Endothelial cell of umbilical vein (primary cell): ENCODE measurements at regions not wholly inside any gene's neighbourhood (a gene's known extent, or its start where the extent isn't known, plus 50 kb on each side); places are given as distances from the start of the nearest gene placed in this dataset.

Experiments
- BruUV-seq: library from RNA; stranded (reverse); fragments of 400-500 nt; replicated peaks from 2 replicates; lab custom pipeline; 2021; lab: Mats Ljungman, UMichigan
- CTCF ChIA-PET: fragments of 300-600, 350-600 bp; sonication (Branson Sonifier 250); formaldehyde crosslinking; loops from one replicate; lab custom pipeline; 2021; ENCODE audit warnings: antibody characterized with exemption, inconsistent platforms; lab: Charles Lee
- POLR2A ChIA-PET: fragments of 300-600, 350-600 bp; sonication (Branson Sonifier 250); formaldehyde crosslinking; loops from one replicate; lab custom pipeline; 2021; ENCODE audit warnings: antibody characterized with exemption, inconsistent platforms; lab: Charles Lee
- DNase-seq: peaks from one replicate; pipeline ENCODE4 v3.0.0-alpha.2; 2011; ENCODE audit warnings: low read depth, low spot score
- FAIRE-seq: peaks from 2 replicates; lab custom pipeline; 2011; peaks lifted over from hg19 to GRCh38; lab: Jason Lieb, UNC
- H2AFZ ChIP-seq: 2 replicates; pipeline ENCODE4 v1.6.0; 2012; ENCODE audit warnings: low read depth, low read length, control low read depth, inconsistent platforms
- H3K27ac ChIP-seq: 2 replicates; pipeline ENCODE4 v1.5.1; 2011; ENCODE audit warnings: low read depth, mild to moderate bottlenecking, control low read depth, low read length, moderate library complexity; ENCODE audit not compliant: insufficient read depth
- H3K27me3 ChIP-seq, 2 experiments: 2 replicates each; pipeline versions ENCODE4 v1.6.0 to v1.6.1; 2011; ENCODE audit warnings: low read length in 2 of 2, mixed read lengths in 1 of 2; ENCODE audit not compliant: control insufficient read depth in 2 of 2, insufficient read depth in 2 of 2
- H3K36me3 ChIP-seq, 2 experiments: 2 replicates in 1 of 2; 3 replicates in 1 of 2; pipeline ENCODE4 v1.5.1; 2011; ENCODE audit warnings: low read length in 2 of 2, mild to moderate bottlenecking in 1 of 2, moderate library complexity in 1 of 2; ENCODE audit not compliant: control insufficient read depth in 2 of 2, insufficient read depth in 2 of 2; ENCODE audit errors: extremely low read depth in 1 of 2
- H3K4me1 ChIP-seq: 3 replicates; pipeline ENCODE4 v1.5.1; 2011; ENCODE audit warnings: mild to moderate bottlenecking, low read length; ENCODE audit not compliant: control insufficient read depth, insufficient read depth; ENCODE audit errors: extremely low read depth
- H3K4me2 ChIP-seq: 2 replicates; pipeline ENCODE4 v1.6.1; 2011; ENCODE audit warnings: low read length, control low read depth, mixed read lengths; ENCODE audit not compliant: insufficient read depth
- H3K4me3 ChIP-seq, 3 experiments: fragments of 200-600 bp in 1 of 3; sonication (generic), shearing (Covaris generic) in 1 of 3; replicated peaks in 1 of 3; 2 replicates each; pipeline ENCODE4 v1.5.1; 2011 to 2016; ENCODE audit warnings: control low read depth in 3 of 3, low read length in 3 of 3, mild to moderate bottlenecking in 2 of 3, inconsistent platforms in 1 of 3, low read depth in 1 of 3, moderate library complexity in 1 of 3; ENCODE audit not compliant: insufficient read depth in 1 of 3
- H3K79me2 ChIP-seq: 2 replicates; pipeline ENCODE4 v1.6.0; 2012; ENCODE audit warnings: low read length, inconsistent platforms; ENCODE audit not compliant: control insufficient read depth, insufficient read depth
- H3K9ac ChIP-seq: replicated peaks from 2 replicates; pipeline ENCODE3; 2011; ENCODE audit warnings: low read length, control low read depth; ENCODE audit not compliant: insufficient read depth; ENCODE audit errors: extremely low read depth
- H3K9me1 ChIP-seq: replicated peaks from 3 replicates; pipeline ENCODE4 v1.6.0; 2011; ENCODE audit warnings: mild to moderate bottlenecking, low read length; ENCODE audit not compliant: control insufficient read depth, insufficient read depth; ENCODE audit errors: extremely low read depth
- H3K9me3 ChIP-seq: replicated peaks from 2 replicates; pipeline ENCODE4 v1.5.1; 2012; ENCODE audit warnings: low read length, inconsistent platforms; ENCODE audit not compliant: control insufficient read depth, insufficient read depth
- H4K20me1 ChIP-seq: replicated peaks from 2 replicates; pipeline ENCODE3; 2011; ENCODE audit warnings: mild to moderate bottlenecking, low read length; ENCODE audit not compliant: control insufficient read depth, insufficient read depth; ENCODE audit errors: extremely low read depth
- EZH2 ChIP-seq: IDR thresholded peaks from 2 replicates; pipeline ENCODE4 v1.6.1; 2012; ENCODE audit warnings: borderline replicate concordance, low read depth, mild to moderate bottlenecking, moderate library complexity, low read length, inconsistent platforms; ENCODE audit not compliant: severe bottlenecking
- FOS ChIP-seq: IDR thresholded peaks from 2 replicates; pipeline ENCODE4 v1.6.1; 2011; ENCODE audit warnings: mild to moderate bottlenecking, low read length, moderate library complexity, borderline replicate concordance; ENCODE audit not compliant: insufficient read depth
- GATA2 ChIP-seq: IDR thresholded peaks from 2 replicates; pipeline ENCODE4 v1.7.0; 2011; ENCODE audit warnings: low read depth, mild to moderate bottlenecking, moderate library complexity, mixed read lengths, low read length; ENCODE audit not compliant: insufficient read length, insufficient read depth
- JUN ChIP-seq: IDR thresholded peaks from 2 replicates; pipeline ENCODE4 v1.6.1; 2011; ENCODE audit warnings: borderline replicate concordance, low read depth; ENCODE audit not compliant: insufficient read length, insufficient read depth
- MAX ChIP-seq: IDR thresholded peaks from 2 replicates; pipeline ENCODE4 v1.6.1; 2011; ENCODE audit not compliant: insufficient read depth, insufficient read length
- MYC ChIP-seq: IDR thresholded peaks from one replicate; pipeline ENCODE4 v1.6.1; 2011; ENCODE audit warnings: mild to moderate bottlenecking, low read depth, low read length
- POLR2A ChIP-seq: IDR thresholded peaks from 2 replicates; pipeline ENCODE4 v1.6.1; 2012; ENCODE audit warnings: low read depth, mild to moderate bottlenecking, control low read depth, low read length
- POLR2AphosphoS5 ChIP-seq: IDR thresholded peaks from 2 replicates; pipeline ENCODE4 v1.6.1; 2012; ENCODE audit warnings: low read depth, mild to moderate bottlenecking, control low read depth, low read length, moderate library complexity; ENCODE audit not compliant: insufficient read depth
- dilution Hi-C: fragments of 300-500 bp; cut with MboI; formaldehyde crosslinking; loops from one replicate; pipeline ENCODE4 v1.15.0; 2019; ENCODE audit warnings: low sequenced_read_pairs; ENCODE audit not compliant: extremely low pct_ligation_motif_present
- intact Hi-C: fragments of 100-400 bp; cut with micrococcal nuclease; formaldehyde crosslinking; loops from one replicate; pipeline ENCODE4 v1.10.0; 2022
- TF ChIP-seq, protein P1 (sequence below), 2 donors: IDR thresholded peaks; 1 replicate in 1 of 2; 2 replicates in 1 of 2; pipeline ENCODE4 v1.5.1; 2011; ENCODE audit warnings: low read length in 2 of 2, mild to moderate bottlenecking in 2 of 2, moderate library complexity in 2 of 2, control low read depth in 1 of 2, inconsistent platforms in 1 of 2, low read depth in 1 of 2; ENCODE audit not compliant: insufficient read depth in 1 of 2; ENCODE audit errors: extremely low read depth in 1 of 2

GRCh38 chr11:116072601-116073410 is 568.6 kb upstream of the CADM1 start:
- no peak overlapping the region for H3K9ac ChIP-seq
- DNase-seq: no peak
- BruUV-seq: no TSS peak
- dilution Hi-C loops (no loop called here), intact Hi-C loops (no loop called here)
- no peaks in the 10 kb centered on the region for H3K79me2 ChIP-seq
- H3K4me2 ChIP-seq: no peak overlapping the region
- no peak overlapping the region for H3K27ac ChIP-seq
- H4K20me1 ChIP-seq: no peaks in the 10 kb centered on the region
- ChIA-PET POLR2A (no interaction called here), CTCF (no interaction called here)
- H3K4me3 ChIP-seq: no peak overlapping the region
- H3K9me3 ChIP-seq: no peaks in the 10 kb centered on the region
- H2AFZ ChIP-seq: no peak overlapping the region
- no peaks in the 10 kb centered on the region for H3K4me1 ChIP-seq
- TF ChIP-seq MYC: no peak
- no peaks in the 10 kb centered on the region for H3K9me1 ChIP-seq
- no peaks in the 10 kb centered on the region for H3K36me3 ChIP-seq
- H3K27me3 ChIP-seq: no peaks in the 10 kb centered on the region
- FAIRE-seq: no peak

GRCh38 chr11:116072133-116072532 is 567.9 kb upstream of the CADM1 start:
- Histone ChIP-seq H3K27me3 (no peaks in the 10 kb centered on the region), H3K9me1 (no peaks in the 10 kb centered on the region), H3K27ac (no peak overlapping the region), H3K4me2 (no peak overlapping the region), H3K4me3 (no peak overlapping the region), H3K4me1 (no peaks in the 10 kb centered on the region), H4K20me1 (no peaks in the 10 kb centered on the region), H3K9ac (no peak overlapping the region), H3K79me2 (no peaks in the 10 kb centered on the region), H3K9me3 (no peaks in the 10 kb centered on the region), H2AFZ (no peak overlapping the region), H3K36me3 (no peaks in the 10 kb centered on the region)
- ChIA-PET POLR2A (no interaction called here), CTCF (no interaction called here)
- DNase-seq (no peak), FAIRE-seq (no peak)
- TF ChIP-seq GATA2 (no peak), POLR2A (no peak), FOS (no peak), MAX (no peak), POLR2AphosphoS5 (no peak), JUN (no peak), EZH2 (no peak), MYC (no peak)
- TF ChIP-seq, protein P1, sequence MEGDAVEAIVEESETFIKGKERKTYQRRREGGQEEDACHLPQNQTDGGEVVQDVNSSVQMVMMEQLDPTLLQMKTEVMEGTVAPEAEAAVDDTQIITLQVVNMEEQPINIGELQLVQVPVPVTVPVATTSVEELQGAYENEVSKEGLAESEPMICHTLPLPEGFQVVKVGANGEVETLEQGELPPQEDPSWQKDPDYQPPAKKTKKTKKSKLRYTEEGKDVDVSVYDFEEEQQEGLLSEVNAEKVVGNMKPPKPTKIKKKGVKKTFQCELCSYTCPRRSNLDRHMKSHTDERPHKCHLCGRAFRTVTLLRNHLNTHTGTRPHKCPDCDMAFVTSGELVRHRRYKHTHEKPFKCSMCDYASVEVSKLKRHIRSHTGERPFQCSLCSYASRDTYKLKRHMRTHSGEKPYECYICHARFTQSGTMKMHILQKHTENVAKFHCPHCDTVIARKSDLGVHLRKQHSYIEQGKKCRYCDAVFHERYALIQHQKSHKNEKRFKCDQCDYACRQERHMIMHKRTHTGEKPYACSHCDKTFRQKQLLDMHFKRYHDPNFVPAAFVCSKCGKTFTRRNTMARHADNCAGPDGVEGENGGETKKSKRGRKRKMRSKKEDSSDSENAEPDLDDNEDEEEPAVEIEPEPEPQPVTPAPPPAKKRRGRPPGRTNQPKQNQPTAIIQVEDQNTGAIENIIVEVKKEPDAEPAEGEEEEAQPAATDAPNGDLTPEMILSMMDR (IDR thresholded peaks at IDR 0.05; ENCODE audit: extremely low read depth in 1 of 2, insufficient read depth in 1 of 2, low read depth in 1 of 2, low read length in 2 of 2): no peak
- intact Hi-C loops (no loop called here), dilution Hi-C loops (no loop called here)
- BruUV-seq: no TSS peak
